SK-MEL-5 (cell line): ENCODE measurements at regions not wholly inside any gene's neighbourhood (a gene's known extent, or its start where the extent isn't known, plus 50 kb on each side); places are given as distances from the start of the nearest gene placed in this dataset.

Experiments used
- DNase-seq: peaks from one replicate; pipeline ENCODE4 v3.0.0-alpha.2; 2016; ENCODE audit warnings: low read depth, low spot score
- in situ Hi-C: cut with HindIII; loops from 2 replicates; pipeline ENCODE4 v1.10.0; 2016; ENCODE audit warnings: low sequenced_read_pairs, high pct_unique_total_duplicates, low pct_unique_long_range_greater_than_20kb

DNA sequence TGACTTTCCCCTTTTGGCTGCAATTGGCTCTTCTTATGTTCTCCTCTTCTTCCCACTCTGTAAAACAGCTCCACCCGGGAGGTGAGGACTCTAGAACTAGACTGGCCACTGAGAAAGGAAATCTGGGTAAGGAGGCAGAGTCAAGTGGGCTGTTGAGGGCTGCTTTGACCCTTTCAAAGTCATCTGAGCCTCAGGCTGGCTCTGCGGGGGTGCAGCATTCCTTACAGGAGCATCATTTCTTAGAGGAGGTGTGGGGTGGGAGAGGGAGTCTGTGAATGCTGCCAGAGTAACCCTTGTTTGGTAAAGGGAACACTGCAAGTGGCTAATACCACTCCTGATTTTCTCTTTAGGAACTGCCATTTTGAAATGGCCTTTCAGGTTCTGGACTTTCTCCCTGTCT is 377.7 kb upstream of the SMARCA2 start:
- in situ Hi-C loops = no loop called here
- no peak for DNase-seq

DNA sequence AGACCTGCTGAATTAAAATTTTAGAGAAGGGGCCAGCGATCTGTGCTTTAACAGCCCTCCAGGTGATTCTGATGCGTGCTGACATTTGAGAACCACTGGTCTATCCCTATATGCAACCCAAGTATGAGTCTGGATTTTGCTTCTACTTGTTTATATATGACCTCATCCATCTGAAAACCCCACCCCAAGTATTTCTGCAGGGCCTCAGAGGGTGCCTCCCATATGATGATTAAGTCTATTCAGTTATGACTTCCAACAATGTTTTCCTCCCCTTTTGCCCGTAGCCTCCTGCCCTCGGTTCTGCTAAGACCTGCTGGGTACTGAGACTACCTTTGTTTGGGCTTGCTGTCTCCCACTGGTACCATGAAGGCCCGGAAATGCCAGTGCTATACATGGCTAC is 376.0 kb upstream of the SMARCA2 start:
- no peak for DNase-seq
- in situ Hi-C loops = no loop called here

GRCh38 chr9:1647776-1648175 is 367.4 kb upstream of the SMARCA2 start:
- in situ Hi-C loops = no loop called here
- peak; percentile 70 for DNase-seq

DNA sequence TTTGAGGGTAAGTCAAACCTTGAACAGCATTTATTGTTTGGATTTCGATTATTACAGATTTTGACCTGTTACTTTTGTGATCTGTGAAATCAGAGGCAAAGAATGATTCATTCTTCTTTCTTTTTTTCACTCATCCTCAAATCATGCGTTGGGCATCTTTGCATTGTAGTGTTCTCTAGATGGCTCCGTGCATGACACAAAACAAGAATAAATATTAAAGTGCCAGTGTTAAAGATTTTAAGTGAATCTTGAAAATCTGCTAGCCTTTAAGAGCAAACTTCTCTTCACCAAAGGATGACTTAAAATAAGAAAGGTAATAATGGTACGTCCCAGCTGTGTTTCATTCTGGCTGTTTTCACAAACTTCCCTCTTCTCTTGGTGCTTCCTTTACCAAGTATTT is 361.9 kb upstream of the SMARCA2 start:
- in situ Hi-C loops = no loop called here
- no peak for DNase-seq

DNA sequence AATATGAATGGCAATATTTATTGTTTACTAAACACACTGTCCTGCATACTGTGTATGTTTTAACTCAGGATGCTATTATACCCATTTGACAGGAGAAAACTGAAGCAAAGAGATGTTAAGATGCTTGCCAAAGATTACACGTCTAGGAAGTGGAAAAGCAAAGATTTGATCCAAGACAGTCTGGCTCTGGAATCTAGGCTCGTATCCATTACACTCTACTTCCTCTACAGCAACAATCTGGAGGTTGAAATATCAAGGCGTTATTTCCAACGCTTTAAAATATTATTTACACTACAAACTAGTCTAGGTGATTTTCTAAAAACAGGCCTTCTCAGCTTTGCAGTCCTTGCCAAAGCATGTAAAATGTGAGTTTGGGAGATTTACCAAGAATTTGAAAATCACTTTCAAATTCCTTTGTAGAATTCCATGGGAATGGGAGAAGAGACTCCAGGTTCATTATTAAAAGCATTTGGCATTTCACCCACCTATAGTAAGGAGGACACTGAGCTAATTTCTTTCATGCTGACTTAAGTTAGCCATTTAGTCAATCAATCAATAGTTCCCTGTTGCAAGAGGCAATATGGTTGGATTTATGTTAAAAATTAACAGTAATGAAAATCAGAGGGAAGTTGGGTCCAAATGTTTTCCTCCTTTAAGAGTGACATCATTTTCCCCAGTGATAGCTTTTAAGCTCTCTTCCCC is 356.3 kb upstream of the SMARCA2 start:
- no peak for DNase-seq
- in situ Hi-C loops = no loop called here

- DNase-seq = no peak
- in situ Hi-C loops = no loop called here
These were observed 355.8 kb upstream of the SMARCA2 start for GRCh38 chr9:1659363-1659690.

DNA sequence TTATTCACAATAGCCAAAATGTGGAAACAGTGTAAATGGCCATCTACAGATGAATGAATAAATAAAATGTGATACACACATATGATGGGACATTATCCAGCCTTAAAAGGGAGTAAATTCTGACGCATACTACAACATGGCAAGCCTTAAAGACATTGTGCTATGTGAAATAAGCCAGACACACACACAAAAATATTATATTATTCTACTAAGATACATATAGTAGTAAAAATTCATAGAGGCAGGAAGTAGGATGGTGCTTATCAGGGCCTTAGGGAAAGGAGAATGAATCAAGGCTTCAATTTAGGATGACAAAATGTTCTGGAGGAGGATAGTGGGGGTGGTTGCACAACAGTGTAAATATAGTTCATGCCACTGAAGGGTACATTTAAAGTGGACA is 346.7 kb upstream of the SMARCA2 start:
- in situ Hi-C loops = no loop called here
- DNase-seq = no peak

DNA sequence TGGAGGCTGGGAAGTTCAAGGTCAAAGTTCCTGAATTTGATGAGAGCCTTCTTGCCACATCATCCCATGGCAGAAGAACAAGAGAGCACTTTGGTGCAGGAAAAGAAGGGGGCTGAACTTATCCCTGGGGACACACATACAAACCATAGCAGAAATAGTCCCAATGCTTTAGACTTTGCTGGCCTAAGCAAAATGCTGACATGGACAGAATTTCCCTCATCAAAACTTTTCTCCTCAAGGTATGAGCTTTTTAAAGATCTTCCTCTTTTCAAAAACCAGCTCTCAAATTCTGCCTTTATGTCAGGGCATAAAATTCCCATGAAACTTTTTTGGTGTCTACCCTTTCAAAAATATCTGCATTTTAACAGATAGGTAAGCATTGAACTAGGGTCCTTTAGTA is 341.8 kb upstream of the SMARCA2 start:
- no peak for DNase-seq
- in situ Hi-C loops = no loop called here

DNA sequence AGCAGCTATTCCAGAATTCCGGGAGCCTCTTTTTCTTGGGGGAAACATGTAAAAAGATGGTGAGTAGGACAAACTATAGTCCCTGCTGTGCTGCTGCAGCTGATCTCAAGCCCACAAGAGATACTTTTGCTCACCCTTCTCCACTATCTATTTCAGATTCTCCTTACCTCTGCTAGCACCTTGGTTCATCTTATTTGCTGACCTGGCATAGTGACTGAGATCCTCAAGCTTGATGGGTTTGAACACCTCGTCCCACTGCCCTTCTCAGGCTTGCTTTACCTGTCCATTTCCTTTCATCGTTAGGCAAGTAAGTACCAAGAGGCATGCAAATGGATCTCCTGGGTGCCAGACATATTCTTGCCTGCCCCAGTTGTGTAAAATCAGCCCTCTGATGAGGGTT is 338.4 kb upstream of the SMARCA2 start:
- in situ Hi-C loops = no loop called here
- no peak for DNase-seq

- no peak for DNase-seq
- in situ Hi-C loops = no loop called here
These were observed 331.2 kb upstream of the SMARCA2 start for GRCh38 chr9:1683951-1684350.

GRCh38 chr9:1698991-1699390 is 316.2 kb upstream of the SMARCA2 start:
- no peak for DNase-seq
- in situ Hi-C loops = no loop called here

DNA sequence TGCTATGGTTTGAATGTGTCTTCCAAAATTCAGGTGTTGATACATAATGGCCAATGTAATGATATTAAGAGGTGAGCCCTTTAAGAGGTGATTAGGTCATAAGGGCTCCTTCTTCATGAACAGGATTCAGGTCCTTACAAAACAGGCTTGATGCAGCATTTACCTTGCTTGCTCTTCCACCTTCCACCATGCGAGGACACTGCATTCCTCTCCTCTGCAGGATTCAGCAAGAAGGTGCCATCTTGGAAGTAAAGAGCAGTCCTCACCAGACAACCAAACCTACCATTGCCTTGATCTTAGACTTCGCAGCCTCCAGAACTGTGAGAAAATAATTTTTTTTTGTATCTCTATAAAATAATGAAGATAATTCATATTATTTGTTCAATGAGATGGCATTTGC is 314.0 kb upstream of the SMARCA2 start:
- in situ Hi-C loops = no loop called here

DNA sequence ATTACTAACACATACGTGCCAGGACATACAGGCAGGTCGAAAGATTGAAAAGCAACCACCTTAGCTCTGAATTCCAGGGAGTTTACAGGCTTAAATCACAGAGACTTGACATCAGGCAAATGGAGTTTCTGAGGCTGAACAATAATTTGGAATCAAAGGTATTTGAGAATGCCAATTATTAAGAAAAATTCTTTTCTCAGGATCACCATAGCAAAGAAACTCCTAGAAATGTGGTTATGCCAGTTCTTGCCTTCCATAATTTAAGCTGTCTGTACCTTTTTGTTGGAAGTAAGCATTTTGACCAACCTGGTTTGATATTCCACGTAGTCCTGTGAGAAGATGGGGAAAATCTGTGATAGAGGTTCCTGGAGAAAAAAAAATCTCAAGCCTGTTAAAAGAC is 312.4 kb upstream of the SMARCA2 start:
- DNase-seq = no peak
- in situ Hi-C loops = no loop called here

More for the DNA sequence above, 314.0 kb upstream of the SMARCA2 start:
- peak; percentile 4 for DNase-seq

DNA sequence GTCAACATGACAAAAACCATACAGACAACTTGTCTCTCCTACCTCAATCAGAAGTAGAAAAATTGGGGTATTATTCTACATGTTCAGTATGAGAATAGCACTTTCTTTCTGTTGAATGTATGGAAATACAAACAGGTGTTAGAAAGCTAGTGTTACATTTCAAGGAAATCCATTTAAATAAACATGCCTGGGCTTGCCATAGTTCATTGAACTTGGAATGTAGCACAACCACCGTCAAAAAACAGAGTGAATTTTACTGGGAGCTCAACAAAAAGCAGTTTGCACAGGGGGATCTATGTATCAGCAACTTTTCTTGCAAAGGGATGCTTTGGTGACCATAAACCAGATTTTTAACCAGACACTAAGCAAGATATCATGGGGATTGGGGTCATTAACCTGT is 307.9 kb upstream of the SMARCA2 start:
- in situ Hi-C loops = no loop called here
- no peak for DNase-seq

GRCh38 chr9:1708219-1708618 is 306.9 kb upstream of the SMARCA2 start:
- in situ Hi-C loops = no loop called here
- no peak for DNase-seq

- in situ Hi-C loops = no loop called here
- peak; percentile 59 for DNase-seq
These were observed 305.8 kb upstream of the SMARCA2 start for GRCh38 chr9:1709347-1709746.

- no peak for DNase-seq
- in situ Hi-C loops = no loop called here
These were observed 302.2 kb upstream of the SMARCA2 start for GRCh38 chr9:1712861-1713450.

GRCh38 chr9:1713841-1714240 is 301.3 kb upstream of the SMARCA2 start:
- DNase-seq = no peak
- in situ Hi-C loops = no loop called here

DNA sequence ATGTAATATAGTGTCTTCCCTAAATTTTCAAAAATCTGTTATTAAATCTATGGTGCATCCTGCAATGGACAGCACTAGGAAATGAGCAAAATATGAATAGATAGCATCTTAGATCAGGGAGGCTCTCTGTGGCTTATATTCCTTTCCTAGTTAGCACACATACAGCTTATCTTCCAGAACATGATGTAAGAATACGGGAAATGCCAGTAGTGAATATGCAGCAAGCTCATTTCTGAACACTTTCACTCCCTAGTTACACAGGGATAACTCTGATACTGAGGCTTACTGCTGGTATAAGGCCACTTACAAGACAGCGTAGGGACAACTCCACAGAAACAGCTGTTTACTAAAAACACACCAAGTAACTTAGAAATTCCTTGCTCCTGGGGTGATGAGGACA is 297.3 kb upstream of the SMARCA2 start:
- in situ Hi-C loops = no loop called here
- no peak for DNase-seq

DNA sequence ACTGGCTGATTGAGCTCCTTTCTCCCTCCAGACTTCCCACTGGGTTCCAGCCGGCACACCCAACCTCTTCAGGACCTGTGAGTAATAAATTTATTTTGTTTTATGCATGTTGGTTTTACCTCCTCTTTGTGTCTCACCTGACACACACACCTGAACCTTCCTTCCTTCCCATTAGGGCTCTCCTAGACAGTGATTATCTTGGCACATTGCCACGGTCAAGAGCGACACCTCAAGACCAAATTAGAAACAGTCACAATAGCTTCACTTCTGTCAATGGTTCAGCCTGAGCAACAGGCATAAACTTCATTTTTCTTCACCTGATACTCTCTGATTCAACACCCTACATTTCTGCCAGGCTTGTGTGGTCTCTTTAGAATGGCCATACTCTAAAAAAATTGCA is 296.3 kb upstream of the SMARCA2 start:
- in situ Hi-C loops = no loop called here
- DNase-seq = no peak
